ENCODE measurements at regions not wholly inside any gene's neighbourhood (a gene's known extent, or its start where the extent isn't known, plus 50 kb on each side); places are given as distances from the start of the nearest gene placed in this dataset.

GRCh38 chr11:26137651-26138050, 194.3 kb upstream of the ANO3 start:
- Histone ChIP-seq H3K4me3 (ENCODE audit: low read length) (no peak overlapping the region), H3K4me1 (ENCODE audit: control insufficient read depth, low read depth, low read length) (no peaks in the 10 kb centered on the region), H3K27me3 (ENCODE audit: control insufficient read depth, insufficient read depth, low read length) (no peaks in the 10 kb centered on the region), H3K9me3 (ENCODE audit: control insufficient read depth, low read depth, low read length) (no peaks in the 10 kb centered on the region), H3K27ac (ENCODE audit: low read length) (no peak overlapping the region), H3K36me3 (ENCODE audit: control insufficient read depth, low read depth, low read length) (no peaks in the 10 kb centered on the region), H3K9ac (ENCODE audit: low read length) (no peak overlapping the region)

- H3K9me3 ChIP-seq (ENCODE audit: control insufficient read depth, low read depth, low read length): no peaks in the 10 kb centered on the region
- H3K4me3 ChIP-seq (ENCODE audit: low read length): no peak overlapping the region
- peaks cover 7% of the 10 kb centered on the region for H3K4me1 ChIP-seq (ENCODE audit: control insufficient read depth, low read depth, low read length)
- no peak overlapping the region for H3K9ac ChIP-seq (ENCODE audit: low read length)
- no peaks in the 10 kb centered on the region for H3K27me3 ChIP-seq (ENCODE audit: control insufficient read depth, insufficient read depth, low read length)
- H3K27ac ChIP-seq (ENCODE audit: low read length): no peak overlapping the region
- no peaks in the 10 kb centered on the region for H3K36me3 ChIP-seq (ENCODE audit: control insufficient read depth, low read depth, low read length)
These were observed 189.0 kb upstream of the ANO3 start for GRCh38 chr11:26142891-26143290.

- no peaks in the 10 kb centered on the region for H3K36me3 ChIP-seq (ENCODE audit: control insufficient read depth, low read depth, low read length)
- H3K4me3 ChIP-seq (ENCODE audit: low read length): no peak overlapping the region
- no peak overlapping the region for H3K27ac ChIP-seq (ENCODE audit: low read length)
- peaks cover 7% of the 10 kb centered on the region for H3K4me1 ChIP-seq (ENCODE audit: control insufficient read depth, low read depth, low read length)
- no peaks in the 10 kb centered on the region for H3K9me3 ChIP-seq (ENCODE audit: control insufficient read depth, low read depth, low read length)
- no peak overlapping the region for H3K9ac ChIP-seq (ENCODE audit: low read length)
- no peaks in the 10 kb centered on the region for H3K27me3 ChIP-seq (ENCODE audit: control insufficient read depth, insufficient read depth, low read length)
These were observed 188.2 kb upstream of the ANO3 start for GRCh38 chr11:26143566-26144290.

- Histone ChIP-seq H3K4me1 (ENCODE audit: control insufficient read depth, low read depth, low read length) (peaks cover 7% of the 10 kb centered on the region), H3K9me3 (ENCODE audit: control insufficient read depth, low read depth, low read length) (no peaks in the 10 kb centered on the region), H3K27ac (ENCODE audit: low read length) (no peak overlapping the region), H3K4me3 (ENCODE audit: low read length) (no peak overlapping the region), H3K9ac (ENCODE audit: low read length) (no peak overlapping the region), H3K27me3 (ENCODE audit: control insufficient read depth, insufficient read depth, low read length) (no peaks in the 10 kb centered on the region), H3K36me3 (ENCODE audit: control insufficient read depth, low read depth, low read length) (no peaks in the 10 kb centered on the region)
These were observed 187.6 kb upstream of the ANO3 start for GRCh38 chr11:26144291-26144690.

GRCh38 chr11:26144911-26145310, 187.0 kb upstream of the ANO3 start:
- H3K9ac ChIP-seq (ENCODE audit: low read length): no peak overlapping the region
- no peaks in the 10 kb centered on the region for H3K27me3 ChIP-seq (ENCODE audit: control insufficient read depth, insufficient read depth, low read length)
- no peak overlapping the region for H3K27ac ChIP-seq (ENCODE audit: low read length)
- H3K36me3 ChIP-seq (ENCODE audit: control insufficient read depth, low read depth, low read length): no peaks in the 10 kb centered on the region
- H3K4me1 ChIP-seq (ENCODE audit: control insufficient read depth, low read depth, low read length): peaks cover 7% of the 10 kb centered on the region
- H3K9me3 ChIP-seq (ENCODE audit: control insufficient read depth, low read depth, low read length): no peaks in the 10 kb centered on the region
- H3K4me3 ChIP-seq (ENCODE audit: low read length): no peak overlapping the region

GRCh38 chr11:26149585-26149984, 182.3 kb upstream of the ANO3 start:
- no peaks in the 10 kb centered on the region for H3K4me1 ChIP-seq (ENCODE audit: control insufficient read depth, low read depth, low read length)
- H3K27me3 ChIP-seq (ENCODE audit: control insufficient read depth, insufficient read depth, low read length): no peaks in the 10 kb centered on the region
- no peak overlapping the region for H3K4me3 ChIP-seq (ENCODE audit: low read length)
- H3K27ac ChIP-seq (ENCODE audit: low read length): no peak overlapping the region
- no peak overlapping the region for H3K9ac ChIP-seq (ENCODE audit: low read length)
- H3K9me3 ChIP-seq (ENCODE audit: control insufficient read depth, low read depth, low read length): no peaks in the 10 kb centered on the region
- H3K36me3 ChIP-seq (ENCODE audit: control insufficient read depth, low read depth, low read length): no peaks in the 10 kb centered on the region

GRCh38 chr11:26150031-26150430, 181.9 kb upstream of the ANO3 start:
- no peaks in the 10 kb centered on the region for H3K4me1 ChIP-seq (ENCODE audit: control insufficient read depth, low read depth, low read length)
- no peak overlapping the region for H3K9ac ChIP-seq (ENCODE audit: low read length)
- H3K36me3 ChIP-seq (ENCODE audit: control insufficient read depth, low read depth, low read length): no peaks in the 10 kb centered on the region
- no peak overlapping the region for H3K4me3 ChIP-seq (ENCODE audit: low read length)
- no peaks in the 10 kb centered on the region for H3K9me3 ChIP-seq (ENCODE audit: control insufficient read depth, low read depth, low read length)
- no peak overlapping the region for H3K27ac ChIP-seq (ENCODE audit: low read length)
- no peaks in the 10 kb centered on the region for H3K27me3 ChIP-seq (ENCODE audit: control insufficient read depth, insufficient read depth, low read length)

- H3K4me1 ChIP-seq (ENCODE audit: control insufficient read depth, low read depth, low read length): peaks cover 12% of the 10 kb centered on the region
- no peak overlapping the region for H3K9ac ChIP-seq (ENCODE audit: low read length)
- H3K27me3 ChIP-seq (ENCODE audit: control insufficient read depth, insufficient read depth, low read length): no peaks in the 10 kb centered on the region
- no peaks in the 10 kb centered on the region for H3K9me3 ChIP-seq (ENCODE audit: control insufficient read depth, low read depth, low read length)
- H3K36me3 ChIP-seq (ENCODE audit: control insufficient read depth, low read depth, low read length): no peaks in the 10 kb centered on the region
- H3K27ac ChIP-seq (ENCODE audit: low read length): no peak overlapping the region
- H3K4me3 ChIP-seq (ENCODE audit: low read length): no peak overlapping the region
These were observed 173.7 kb upstream of the ANO3 start for GRCh38 chr11:26158251-26158650.

- no peaks in the 10 kb centered on the region for H3K27me3 ChIP-seq (ENCODE audit: control insufficient read depth, insufficient read depth, low read length)
- no peaks in the 10 kb centered on the region for H3K9me3 ChIP-seq (ENCODE audit: control insufficient read depth, low read depth, low read length)
- no peak overlapping the region for H3K4me3 ChIP-seq (ENCODE audit: low read length)
- peaks cover 12% of the 10 kb centered on the region for H3K4me1 ChIP-seq (ENCODE audit: control insufficient read depth, low read depth, low read length)
- no peaks in the 10 kb centered on the region for H3K36me3 ChIP-seq (ENCODE audit: control insufficient read depth, low read depth, low read length)
- no peak overlapping the region for H3K9ac ChIP-seq (ENCODE audit: low read length)
- no peak overlapping the region for H3K27ac ChIP-seq (ENCODE audit: low read length)
These were observed 169.6 kb upstream of the ANO3 start for GRCh38 chr11:26162291-26162690.

GRCh38 chr11:26186389-26186788, 145.5 kb upstream of the ANO3 start:
- Histone ChIP-seq H3K27ac (ENCODE audit: low read length) (no peak overlapping the region), H3K27me3 (ENCODE audit: control insufficient read depth, insufficient read depth, low read length) (no peaks in the 10 kb centered on the region), H3K4me3 (ENCODE audit: low read length) (no peak overlapping the region), H3K4me1 (ENCODE audit: control insufficient read depth, low read depth, low read length) (no peaks in the 10 kb centered on the region), H3K9me3 (ENCODE audit: control insufficient read depth, low read depth, low read length) (no peaks in the 10 kb centered on the region), H3K9ac (ENCODE audit: low read length) (no peak overlapping the region), H3K36me3 (ENCODE audit: control insufficient read depth, low read depth, low read length) (no peaks in the 10 kb centered on the region)

- Histone ChIP-seq H3K4me1 (ENCODE audit: control insufficient read depth, low read depth, low read length) (no peaks in the 10 kb centered on the region), H3K27ac (ENCODE audit: low read length) (no peak overlapping the region), H3K9ac (ENCODE audit: low read length) (no peak overlapping the region), H3K27me3 (ENCODE audit: control insufficient read depth, insufficient read depth, low read length) (no peaks in the 10 kb centered on the region), H3K9me3 (ENCODE audit: control insufficient read depth, low read depth, low read length) (no peaks in the 10 kb centered on the region), H3K4me3 (ENCODE audit: low read length) (no peak overlapping the region), H3K36me3 (ENCODE audit: control insufficient read depth, low read depth, low read length) (no peaks in the 10 kb centered on the region)
These were observed 144.3 kb upstream of the ANO3 start for GRCh38 chr11:26187639-26188038.

- Histone ChIP-seq H3K9ac (ENCODE audit: low read length) (no peak overlapping the region), H3K27me3 (ENCODE audit: control insufficient read depth, insufficient read depth, low read length) (no peaks in the 10 kb centered on the region), H3K36me3 (ENCODE audit: control insufficient read depth, low read depth, low read length) (no peaks in the 10 kb centered on the region), H3K27ac (ENCODE audit: low read length) (no peak overlapping the region), H3K9me3 (ENCODE audit: control insufficient read depth, low read depth, low read length) (no peaks in the 10 kb centered on the region), H3K4me1 (ENCODE audit: control insufficient read depth, low read depth, low read length) (no peaks in the 10 kb centered on the region), H3K4me3 (ENCODE audit: low read length) (no peak overlapping the region)
These were observed 143.4 kb upstream of the ANO3 start for GRCh38 chr11:26188554-26188953.

All from iPS-18a (cell line).